Prostate gland (tissue), 2 donors: ENCODE measurements at regions not wholly inside any gene's neighbourhood (a gene's known extent, or its start where the extent isn't known, plus 50 kb on each side); places are given as distances from the start of the nearest gene placed in this dataset.

Experiments used
- POLR2A ChIP-seq: fragments of 450-650 bp; IDR thresholded peaks from one replicate; pipeline ENCODE4 v1.6.1; 2016; ENCODE audit warnings: antibody characterized with exemption, mild to moderate bottlenecking
- TF ChIP-seq, protein P1 (sequence below), 4 experiments: fragments of 200-600 bp in 2 of 4; fragments of 450-650 bp in 2 of 4; sonication (generic) in 2 of 4; IDR thresholded peaks; 1 replicate in 3 of 4; 2 replicates in 1 of 4; pipeline ENCODE4 v1.5.1; 2016 to 2019; ENCODE audit warnings: antibody characterized with exemption in 4 of 4, mild to moderate bottlenecking in 2 of 4, moderate library complexity in 2 of 4

DNA sequence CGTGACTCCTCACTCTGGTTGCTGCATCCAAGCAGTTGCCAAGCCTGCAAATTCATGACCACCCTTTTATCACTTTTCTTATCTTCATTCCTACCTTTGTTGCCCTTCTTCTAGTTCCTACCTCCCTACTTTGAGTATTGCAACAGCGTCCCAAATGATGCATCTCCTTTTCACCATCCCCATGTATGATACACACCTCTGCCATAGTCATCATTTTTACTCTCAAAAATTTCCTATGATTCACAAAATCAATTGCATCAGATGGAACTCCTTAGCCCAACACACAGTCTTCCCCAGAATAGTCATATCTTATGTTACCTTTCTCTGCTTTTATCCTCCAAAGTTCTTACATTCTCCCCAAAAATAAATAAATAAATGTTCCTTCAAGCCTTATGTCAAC is 262.6 kb downstream of the TBL1XR1 start:
- TF ChIP-seq, protein P1, sequence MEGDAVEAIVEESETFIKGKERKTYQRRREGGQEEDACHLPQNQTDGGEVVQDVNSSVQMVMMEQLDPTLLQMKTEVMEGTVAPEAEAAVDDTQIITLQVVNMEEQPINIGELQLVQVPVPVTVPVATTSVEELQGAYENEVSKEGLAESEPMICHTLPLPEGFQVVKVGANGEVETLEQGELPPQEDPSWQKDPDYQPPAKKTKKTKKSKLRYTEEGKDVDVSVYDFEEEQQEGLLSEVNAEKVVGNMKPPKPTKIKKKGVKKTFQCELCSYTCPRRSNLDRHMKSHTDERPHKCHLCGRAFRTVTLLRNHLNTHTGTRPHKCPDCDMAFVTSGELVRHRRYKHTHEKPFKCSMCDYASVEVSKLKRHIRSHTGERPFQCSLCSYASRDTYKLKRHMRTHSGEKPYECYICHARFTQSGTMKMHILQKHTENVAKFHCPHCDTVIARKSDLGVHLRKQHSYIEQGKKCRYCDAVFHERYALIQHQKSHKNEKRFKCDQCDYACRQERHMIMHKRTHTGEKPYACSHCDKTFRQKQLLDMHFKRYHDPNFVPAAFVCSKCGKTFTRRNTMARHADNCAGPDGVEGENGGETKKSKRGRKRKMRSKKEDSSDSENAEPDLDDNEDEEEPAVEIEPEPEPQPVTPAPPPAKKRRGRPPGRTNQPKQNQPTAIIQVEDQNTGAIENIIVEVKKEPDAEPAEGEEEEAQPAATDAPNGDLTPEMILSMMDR (IDR thresholded peaks at IDR 0.05) = no peak
- no peak for TF ChIP-seq POLR2A
